LNCAP (cell line): ENCODE measurements at regions not wholly inside any gene's neighbourhood (a gene's known extent, or its start where the extent isn't known, plus 50 kb on each side); places are given as distances from the start of the nearest gene placed in this dataset.

Source experiments
- TF ChIP-seq, protein P1 (sequence below): fragments of 450-650 bp; IDR thresholded peaks from 2 replicates; pipeline ENCODE4 v1.5.1; 2017; ENCODE audit warnings: mild to moderate bottlenecking

DNA sequence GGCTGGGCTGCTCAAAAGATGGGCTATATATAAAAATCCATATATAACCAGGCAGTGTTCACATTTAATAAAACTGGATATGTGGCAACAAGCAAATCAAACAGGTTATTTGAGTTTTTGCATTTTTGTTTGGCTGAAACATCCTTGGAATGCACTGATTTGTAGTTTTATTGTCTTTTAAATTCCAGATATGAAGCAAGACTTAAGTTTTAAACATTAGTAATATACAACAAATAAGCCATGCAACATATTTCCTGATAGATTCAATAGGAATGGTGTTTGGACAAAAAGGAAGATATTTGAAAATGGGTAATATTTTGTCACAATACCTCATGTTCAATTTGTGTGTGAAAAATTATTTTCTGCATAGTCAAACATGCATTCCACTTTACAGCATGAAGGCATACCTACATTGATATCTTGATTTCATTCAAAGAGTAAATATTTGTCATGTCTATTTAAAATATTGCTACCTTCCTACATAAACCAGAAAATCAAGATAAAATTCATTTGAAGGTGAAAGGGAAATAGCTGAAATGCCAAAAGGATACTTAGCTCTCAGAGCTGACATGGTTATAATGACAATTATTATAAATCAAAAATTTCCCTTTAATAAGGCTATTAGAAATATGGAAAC is 132.3 kb upstream of the NETO1 start:
- TF ChIP-seq, protein P1, sequence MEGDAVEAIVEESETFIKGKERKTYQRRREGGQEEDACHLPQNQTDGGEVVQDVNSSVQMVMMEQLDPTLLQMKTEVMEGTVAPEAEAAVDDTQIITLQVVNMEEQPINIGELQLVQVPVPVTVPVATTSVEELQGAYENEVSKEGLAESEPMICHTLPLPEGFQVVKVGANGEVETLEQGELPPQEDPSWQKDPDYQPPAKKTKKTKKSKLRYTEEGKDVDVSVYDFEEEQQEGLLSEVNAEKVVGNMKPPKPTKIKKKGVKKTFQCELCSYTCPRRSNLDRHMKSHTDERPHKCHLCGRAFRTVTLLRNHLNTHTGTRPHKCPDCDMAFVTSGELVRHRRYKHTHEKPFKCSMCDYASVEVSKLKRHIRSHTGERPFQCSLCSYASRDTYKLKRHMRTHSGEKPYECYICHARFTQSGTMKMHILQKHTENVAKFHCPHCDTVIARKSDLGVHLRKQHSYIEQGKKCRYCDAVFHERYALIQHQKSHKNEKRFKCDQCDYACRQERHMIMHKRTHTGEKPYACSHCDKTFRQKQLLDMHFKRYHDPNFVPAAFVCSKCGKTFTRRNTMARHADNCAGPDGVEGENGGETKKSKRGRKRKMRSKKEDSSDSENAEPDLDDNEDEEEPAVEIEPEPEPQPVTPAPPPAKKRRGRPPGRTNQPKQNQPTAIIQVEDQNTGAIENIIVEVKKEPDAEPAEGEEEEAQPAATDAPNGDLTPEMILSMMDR = no peak

DNA sequence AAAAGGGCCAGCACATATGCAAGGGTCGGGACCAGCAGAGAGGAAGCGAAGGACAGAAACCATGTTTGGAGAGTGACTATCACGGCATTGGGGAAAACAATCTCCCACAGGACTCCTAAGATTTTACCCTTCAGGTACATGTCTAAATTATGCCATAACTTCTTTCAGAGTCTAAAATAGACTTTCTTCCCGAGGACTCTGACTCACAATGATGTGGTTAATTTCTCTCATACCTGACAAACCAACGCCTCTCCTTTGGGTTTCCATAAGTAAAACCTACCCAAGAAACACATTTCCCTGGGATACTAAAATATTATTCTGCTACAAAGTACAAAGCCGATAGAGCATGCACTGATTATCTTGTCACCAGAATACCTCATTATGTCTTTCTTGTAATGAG is 127.8 kb upstream of the NETO1 start:
- TF ChIP-seq, protein P1 = no peak

DNA sequence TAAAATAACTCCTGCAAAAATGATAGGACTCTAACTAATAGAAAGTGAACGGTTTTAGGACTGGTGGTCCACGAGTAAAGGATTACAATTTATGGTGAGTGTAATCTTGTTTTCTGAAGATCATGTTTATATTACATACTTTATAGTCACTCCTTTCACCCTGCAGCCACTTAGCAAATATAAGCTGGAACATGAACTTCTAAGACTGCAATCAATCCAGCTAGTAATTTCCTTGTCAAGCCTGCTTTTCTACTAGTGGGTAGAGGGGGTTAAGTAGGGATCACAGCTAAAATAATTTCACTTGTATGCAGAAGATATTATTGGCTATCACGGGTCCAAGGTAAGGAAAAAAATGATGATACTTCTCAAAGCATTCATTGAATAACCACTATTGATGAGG is 125.5 kb upstream of the NETO1 start:
- TF ChIP-seq, protein P1 = no peak

DNA sequence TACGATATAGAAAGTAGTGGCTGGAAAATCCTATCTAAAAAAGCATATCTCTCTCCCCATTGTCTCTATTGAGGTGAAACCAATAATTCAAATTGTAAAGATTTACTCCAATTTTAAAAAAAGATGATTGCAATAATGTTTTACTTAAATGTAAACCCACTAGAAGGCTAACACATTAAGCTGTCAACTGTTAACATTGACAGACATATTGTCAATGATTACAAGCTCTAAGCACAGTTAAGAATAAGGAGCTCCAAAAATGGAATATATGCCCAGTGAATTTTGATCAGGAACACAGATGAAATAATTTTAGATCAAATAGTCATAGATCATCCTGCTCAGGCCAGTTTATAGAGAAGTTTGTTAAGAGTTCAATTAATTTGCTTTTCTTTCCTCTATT is 123.6 kb upstream of the NETO1 start:
- TF ChIP-seq, protein P1 = no peak

DNA sequence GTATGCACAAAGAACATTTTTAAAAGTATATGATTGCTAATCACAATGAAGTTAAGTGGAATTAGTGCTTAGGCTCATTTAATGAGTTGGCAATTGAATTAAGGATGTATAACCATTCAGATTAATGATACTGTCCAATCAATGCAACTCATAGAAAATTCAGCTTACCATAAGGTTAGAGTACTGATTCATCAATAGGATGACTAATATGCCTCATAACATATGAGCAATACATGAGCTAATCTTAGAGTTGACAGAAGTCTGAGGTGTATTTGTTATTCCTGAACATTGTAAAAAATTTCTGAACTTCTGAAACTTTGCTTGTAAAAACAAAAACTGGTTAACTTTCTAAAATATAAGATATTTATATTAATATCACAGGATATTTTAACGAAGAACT is 118.3 kb upstream of the NETO1 start:
- TF ChIP-seq, protein P1 = no peak

DNA sequence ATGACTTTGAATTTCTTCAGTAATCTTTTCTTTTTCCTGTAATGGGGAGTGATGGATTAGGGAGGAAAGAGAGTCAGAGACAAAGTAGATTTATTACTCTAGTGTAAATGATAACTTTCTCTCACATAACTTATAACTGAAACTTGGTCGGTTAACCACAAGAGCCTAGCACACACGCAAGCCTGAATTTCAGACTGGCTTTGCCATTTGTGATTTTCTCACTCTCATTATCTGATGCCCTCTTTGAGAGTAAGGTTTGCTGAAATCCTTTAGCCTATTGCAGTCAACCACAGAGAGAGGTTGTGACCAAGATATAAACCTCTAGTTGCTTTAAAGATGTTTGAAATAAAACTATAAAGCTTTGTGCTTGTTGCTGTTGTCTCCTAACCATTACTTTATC is 117.9 kb upstream of the NETO1 start:
- TF ChIP-seq, protein P1 = no peak

DNA sequence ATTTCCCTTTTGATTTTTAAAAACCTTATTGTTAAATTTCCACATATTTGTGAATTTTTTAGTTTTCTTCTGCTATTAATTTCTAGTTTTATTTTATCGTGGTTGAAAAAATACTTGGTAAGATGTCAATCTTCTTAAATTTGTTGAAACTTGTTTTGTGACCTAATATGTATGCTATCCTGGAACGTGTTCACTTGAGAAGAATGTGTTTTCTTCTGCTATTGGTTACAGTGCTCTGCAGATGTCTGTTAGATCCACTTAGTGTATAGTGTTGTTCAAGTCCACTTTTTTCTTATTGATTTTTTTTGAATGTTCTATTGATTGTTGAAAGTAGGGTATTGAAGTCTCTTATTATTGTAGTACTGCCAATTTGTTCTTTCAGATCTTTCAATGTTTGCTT is 116.5 kb upstream of the NETO1 start:
- TF ChIP-seq, protein P1 = no peak

DNA sequence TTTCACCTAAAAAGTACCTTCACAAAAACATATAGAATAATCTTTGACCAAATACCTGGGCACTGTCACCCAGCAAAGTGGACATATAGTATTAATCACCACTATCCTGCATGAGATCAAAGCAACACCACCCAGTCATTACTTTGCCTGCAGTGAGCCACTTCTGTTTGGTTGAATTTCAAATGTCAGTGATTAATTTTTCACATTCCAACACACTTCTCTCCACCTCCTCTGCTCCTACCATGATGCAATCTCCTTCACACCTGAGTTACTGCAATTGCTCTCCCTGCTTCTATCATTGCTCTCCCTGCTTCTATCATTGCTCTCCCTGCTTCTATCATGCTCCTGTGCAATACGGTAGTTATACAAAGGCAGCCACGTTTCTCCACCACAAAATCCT is 106.1 kb upstream of the NETO1 start:
- TF ChIP-seq, protein P1 = no peak
